CD4-positive, alpha-beta T cell treated with Interleukin-17A for 4 hours (primary cell): ENCODE measurements at regions not wholly inside any gene's neighbourhood (a gene's known extent, or its start where the extent isn't known, plus 50 kb on each side); places are given as distances from the start of the nearest gene placed in this dataset.

Experiments
- DNase-seq: peaks from one replicate; pipeline ENCODE4 v3.0.0-alpha.2; 2020; ENCODE audit warnings: mixed read lengths

DNA sequence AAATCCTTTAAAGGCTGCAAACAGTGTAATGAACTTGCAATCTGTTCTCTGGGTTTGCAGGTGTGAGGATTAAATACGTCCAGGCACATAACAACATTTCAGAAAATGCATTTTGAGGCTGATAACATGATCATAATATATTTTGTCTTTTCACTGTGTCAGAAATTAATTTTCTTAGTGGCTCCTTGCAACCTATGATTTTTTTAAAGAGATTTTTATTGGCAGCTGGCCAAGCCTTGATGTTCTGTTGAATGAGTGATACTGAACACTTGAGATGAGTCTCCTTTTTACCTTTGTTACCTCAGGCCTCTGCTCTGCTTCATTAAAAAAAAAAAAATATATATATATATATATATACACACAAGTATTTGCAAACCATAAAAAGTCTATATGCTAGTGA is 68.2 kb upstream of the TENM3 start:
- DNase-seq = no peak

DNA sequence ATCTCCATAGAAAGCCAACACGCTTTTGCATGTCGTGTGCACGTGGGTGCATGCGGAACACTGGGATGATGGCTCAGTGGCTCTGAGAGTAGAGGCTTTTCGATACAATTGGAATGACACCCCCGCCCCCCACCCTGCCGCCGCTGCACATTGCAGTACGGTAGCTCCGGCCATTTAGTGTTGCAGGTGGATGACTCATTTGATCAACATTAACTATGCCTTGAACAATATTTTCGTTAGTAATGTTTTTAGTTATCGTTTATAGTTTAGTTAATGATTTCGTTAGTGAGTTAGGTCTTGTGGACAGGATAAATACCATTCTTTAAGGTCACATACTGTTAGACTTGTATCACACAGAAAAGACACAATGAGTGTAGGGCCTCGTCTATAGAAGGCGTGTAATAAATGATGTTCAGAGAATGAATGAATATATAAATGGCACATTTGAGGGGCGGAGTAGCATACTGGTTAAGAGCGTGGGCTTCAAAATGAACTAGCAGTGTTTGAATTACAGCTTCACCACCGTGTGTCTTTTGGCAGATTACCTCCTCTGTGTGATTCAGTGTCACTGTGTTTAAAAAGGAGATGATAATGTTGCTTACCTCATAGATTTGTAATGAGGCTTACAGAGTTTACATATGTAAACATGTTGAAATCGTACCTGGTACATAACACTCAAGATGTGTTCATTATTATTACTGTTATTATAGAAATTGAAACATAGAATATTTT is 67.2 kb upstream of the TENM3 start:
- DNase-seq = no peak

DNA sequence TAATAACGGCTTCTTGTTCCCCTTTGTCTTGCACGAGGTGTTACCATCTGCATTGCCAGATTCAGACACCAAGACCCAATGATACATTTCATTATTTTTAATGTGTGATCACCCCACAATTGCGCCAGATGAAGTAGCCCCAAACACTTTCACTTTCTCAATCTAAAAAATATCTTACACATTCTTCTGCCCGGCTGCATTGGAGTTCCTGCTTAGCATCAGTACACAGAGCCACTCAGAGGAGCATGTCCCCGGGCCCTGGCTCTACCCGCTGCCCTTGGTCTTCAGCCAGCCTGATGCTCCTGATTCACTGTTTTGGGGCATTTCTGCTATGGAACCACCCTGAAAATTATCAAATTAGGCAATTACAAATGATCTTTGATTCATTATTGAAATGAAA is 66.0 kb upstream of the TENM3 start:
- DNase-seq = no peak

DNA sequence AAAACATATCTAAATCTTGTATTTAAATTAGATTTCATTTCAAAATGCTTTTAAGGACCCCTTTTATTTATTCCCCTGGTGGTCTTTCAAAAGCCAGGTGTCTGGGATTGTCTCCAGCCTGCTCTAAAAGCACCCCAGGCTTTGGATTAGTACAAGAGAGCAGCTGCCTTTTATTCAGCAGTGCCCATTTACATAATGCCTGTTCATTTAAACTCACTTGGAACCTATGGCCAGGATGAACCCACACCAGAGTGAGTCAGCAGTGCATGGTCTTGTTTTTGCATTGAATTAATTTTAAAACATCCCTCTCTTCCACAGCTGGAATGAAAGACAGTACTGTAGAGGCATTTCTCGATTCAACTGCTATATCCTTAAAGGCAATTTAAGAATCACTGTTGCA is 64.1 kb upstream of the TENM3 start:
- no peak for DNase-seq

DNA sequence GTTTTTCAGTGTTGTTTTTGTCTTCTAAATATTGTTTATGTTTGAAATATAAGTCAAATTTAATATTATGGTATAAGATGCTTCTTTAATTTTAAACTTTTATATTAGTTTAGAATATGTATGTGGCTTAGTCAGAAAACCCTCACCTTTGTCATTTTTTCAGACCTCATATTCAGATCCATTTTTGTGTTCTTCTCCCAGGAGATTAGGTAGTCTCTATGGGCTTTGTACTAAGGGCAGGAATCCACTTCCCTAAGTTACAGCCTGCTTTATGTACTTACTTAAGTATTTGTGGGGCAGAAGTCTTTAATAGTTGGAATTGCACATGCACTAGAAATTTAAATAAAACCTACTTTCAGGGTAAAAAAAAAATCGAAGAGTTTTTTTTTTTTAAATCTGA is 63.5 kb upstream of the TENM3 start:
- DNase-seq = no peak

DNA sequence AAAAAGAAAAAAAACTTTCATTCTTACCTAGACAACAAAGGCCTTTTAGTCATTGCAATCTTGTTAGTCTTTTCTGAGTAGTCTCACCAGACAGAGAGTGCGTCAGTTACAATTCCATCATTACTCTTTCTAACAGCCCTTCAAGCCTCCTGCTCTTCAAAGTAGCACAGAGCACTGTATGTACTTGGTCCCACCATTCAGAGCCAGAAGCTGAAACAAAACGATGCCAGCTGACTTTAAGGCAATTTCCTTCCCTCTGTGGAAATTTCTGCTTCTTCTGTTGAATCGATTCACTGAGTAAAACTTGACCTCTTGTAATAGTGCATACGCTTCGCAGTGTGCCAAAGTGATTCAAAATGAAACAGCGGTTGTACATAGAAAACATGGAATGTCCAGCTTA is 57.7 kb upstream of the TENM3 start:
- no peak for DNase-seq

DNA sequence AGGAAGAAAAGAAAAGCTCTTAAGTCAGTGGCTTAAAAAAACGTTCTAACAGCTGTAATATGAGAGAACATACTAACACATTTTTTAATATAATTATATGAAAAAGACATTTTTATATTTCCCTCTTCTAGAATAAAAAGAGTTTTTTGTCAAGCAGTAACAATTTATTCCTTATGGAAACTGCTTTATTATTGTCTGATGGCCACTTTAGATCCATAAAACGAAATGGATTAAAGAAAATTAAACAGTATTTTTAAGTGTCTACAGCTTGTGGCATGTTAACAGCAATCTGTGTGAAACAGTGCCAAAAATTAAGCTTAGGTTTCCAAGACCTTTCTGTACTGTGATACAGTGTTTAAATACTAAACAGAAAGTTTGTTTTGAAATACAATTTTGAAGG is 55.5 kb upstream of the TENM3 start:
- no peak for DNase-seq

DNA sequence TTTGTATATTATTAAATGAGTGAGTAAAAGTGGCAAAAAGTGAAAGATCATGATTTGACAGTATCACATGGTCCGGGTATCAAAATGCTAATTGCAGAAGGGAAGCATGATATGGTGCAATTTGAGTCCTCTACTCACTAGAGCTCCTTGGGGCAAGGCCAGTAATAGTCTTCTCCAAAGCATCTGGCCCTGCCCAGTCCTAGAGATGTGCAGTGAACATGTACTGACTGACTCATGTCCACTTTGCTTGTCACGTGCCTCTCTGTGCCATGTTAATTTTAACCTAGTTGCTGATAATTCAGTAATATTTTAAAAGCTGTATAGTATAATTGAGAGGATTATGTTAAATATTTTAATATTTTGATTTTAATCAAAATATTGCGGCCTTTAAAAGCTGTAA is 54.6 kb upstream of the TENM3 start:
- DNase-seq = no peak

DNA sequence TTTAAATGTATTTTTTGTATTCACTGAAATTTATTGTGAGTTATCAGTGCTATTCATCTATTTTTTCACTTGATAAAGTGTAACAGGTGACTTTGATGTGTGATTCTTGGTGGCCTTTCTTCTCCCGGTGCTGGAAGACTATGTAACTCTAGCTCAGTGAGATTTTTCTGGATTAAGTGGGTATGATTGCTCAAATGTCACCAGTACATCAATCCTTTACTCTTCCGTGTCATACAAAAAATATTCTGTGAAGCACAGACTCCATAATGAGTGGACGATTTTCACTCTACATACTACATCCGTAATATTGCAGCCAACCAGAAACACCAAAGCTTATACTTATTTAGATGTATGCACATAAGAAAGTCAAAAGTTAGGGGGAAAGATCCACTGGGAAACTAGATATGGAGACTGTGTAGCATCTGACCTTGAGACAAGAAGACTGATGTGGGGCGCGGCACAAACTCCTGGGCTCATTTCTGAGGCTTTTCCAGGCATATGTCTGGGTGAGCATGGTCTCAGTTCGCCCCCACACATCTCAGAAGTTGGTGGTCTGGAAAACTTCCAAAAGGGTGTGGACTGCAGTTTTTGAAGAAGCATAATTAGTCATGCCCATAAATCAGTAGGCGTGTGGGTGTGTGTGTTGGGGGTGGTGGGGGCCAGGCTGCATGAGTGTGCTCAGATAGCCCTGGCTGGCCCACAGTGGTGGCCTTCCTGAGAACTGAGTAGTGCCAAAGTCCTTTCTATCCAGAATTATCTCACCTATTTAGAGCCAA is 53.9 kb upstream of the TENM3 start:
- no peak for DNase-seq

DNA sequence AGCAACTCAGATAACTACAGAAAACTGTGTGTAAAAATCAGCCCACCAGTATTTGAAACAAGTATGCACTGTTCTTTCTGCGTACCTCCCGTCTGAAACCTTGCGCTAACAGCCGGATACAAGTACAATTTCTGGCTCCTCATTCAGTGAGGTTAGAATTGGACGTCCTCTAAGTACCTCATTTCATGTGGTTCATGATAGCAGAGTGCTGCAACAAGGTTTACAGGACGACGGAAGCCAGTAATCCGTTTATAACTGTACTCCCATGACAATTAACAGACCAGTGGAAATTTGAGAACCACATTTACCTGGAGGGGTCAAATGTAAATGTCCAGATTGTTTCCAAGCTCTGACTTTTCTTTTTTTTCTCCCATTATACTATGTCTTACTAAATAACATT is 52.9 kb upstream of the TENM3 start:
- DNase-seq = no peak

DNA sequence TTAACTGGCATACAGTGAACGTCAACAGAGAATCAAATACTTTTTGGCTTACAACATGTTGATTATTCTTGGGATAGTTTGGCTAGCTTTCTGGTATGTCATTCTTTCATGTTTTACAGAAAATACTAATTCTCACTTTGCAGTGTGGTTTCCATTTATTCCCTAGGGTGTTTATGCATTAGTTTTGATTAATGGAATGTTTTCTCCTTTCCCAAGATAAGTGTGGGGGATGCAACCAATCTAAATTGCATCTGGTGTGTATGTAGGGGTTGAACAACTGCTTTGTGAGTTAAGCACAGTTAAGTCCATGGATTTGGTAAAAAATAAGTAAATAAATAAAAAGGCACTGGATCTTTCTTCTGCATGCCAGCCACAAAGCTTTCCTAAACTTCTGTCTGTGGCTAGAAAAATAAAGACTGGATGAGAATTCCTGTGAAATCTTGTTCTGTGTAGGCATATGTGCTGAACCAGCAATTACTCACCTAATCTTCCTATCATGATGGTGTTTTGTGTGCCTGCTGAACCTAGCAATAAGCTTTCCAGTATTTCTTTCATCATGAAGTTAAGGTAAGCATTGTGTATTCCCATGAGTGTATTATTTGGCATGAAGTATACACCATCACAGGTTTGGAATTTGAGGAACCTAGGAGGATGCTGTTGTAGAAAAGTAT is 50.6 kb upstream of the TENM3 start:
- no peak for DNase-seq

DNA sequence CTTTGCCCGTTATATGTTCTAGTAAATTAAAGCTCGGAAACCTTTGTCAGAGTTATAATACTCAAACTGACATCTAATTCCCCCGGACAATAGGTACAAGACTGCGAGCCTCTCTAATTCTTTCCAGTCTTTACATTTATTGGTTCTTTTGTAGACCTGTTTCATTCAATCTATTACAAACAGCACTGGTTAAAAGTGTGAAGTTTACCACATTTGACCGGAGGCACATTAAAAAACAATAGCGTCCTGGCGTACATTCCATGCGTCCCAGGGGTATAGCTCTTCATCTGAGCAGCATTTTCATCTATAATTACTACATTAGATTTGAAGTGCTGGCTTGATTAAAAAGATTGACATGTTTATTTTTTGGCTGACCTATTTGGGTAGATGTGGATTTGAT is 49.9 kb upstream of the TENM3 start:
- no peak for DNase-seq
